Astrocyte (in vitro differentiated cells and primary cell): ENCODE measurements at regions not wholly inside any gene's neighbourhood (a gene's known extent, or its start where the extent isn't known, plus 50 kb on each side); places are given as distances from the start of the nearest gene placed in this dataset.

Source experiments
- DNase-seq: peaks from one replicate; pipeline ENCODE4 v3.0.0-alpha.2; 2010; ENCODE audit warnings: low read depth
- FAIRE-seq: peaks from 2 replicates; lab custom pipeline; 2011; peaks lifted over from hg19 to GRCh38; lab: Jason Lieb, UNC
- H2AFZ ChIP-seq: 2 replicates; pipeline ENCODE4 v1.6.0; 2012; ENCODE audit warnings: low read depth, low read length, inconsistent platforms
- H3K27ac ChIP-seq: 2 replicates; pipeline ENCODE4 v1.5.1; 2011; ENCODE audit warnings: low read depth, low read length, inconsistent platforms
- H3K27me3 ChIP-seq: 2 replicates; pipeline ENCODE4 v1.6.0; 2011; ENCODE audit warnings: low read length, inconsistent platforms; ENCODE audit not compliant: insufficient read depth
- H3K36me3 ChIP-seq: 2 replicates; pipeline ENCODE4 v1.5.1; 2011; ENCODE audit warnings: low read length, inconsistent platforms; ENCODE audit not compliant: insufficient read depth
- H3K4me1 ChIP-seq: 2 replicates; pipeline ENCODE4 v1.5.1; 2011; ENCODE audit warnings: low read length, inconsistent platforms; ENCODE audit not compliant: insufficient read depth
- H3K4me2 ChIP-seq: 2 replicates; pipeline ENCODE4 v1.6.0; 2012; ENCODE audit warnings: low read length, inconsistent platforms
- H3K4me3 ChIP-seq: 2 replicates; pipeline ENCODE4 v1.5.1; 2011; ENCODE audit warnings: low read depth, mild to moderate bottlenecking, low read length, inconsistent platforms; ENCODE audit not compliant: insufficient read depth
- H3K79me2 ChIP-seq: 2 replicates; pipeline ENCODE4 v1.6.0; 2012; ENCODE audit warnings: mild to moderate bottlenecking, low read length, inconsistent platforms; ENCODE audit not compliant: insufficient read depth
- H3K9ac ChIP-seq: 2 replicates; pipeline ENCODE4 v1.6.0; 2012; ENCODE audit warnings: mild to moderate bottlenecking, low read length, inconsistent platforms
- H3K9me3 ChIP-seq: 2 replicates; pipeline ENCODE4 v1.5.1; 2012; ENCODE audit warnings: low read depth, mild to moderate bottlenecking, low read length, inconsistent platforms; ENCODE audit not compliant: insufficient read depth
- H4K20me1 ChIP-seq: 2 replicates; pipeline ENCODE4 v1.6.0; 2012; ENCODE audit warnings: low read length, inconsistent platforms; ENCODE audit not compliant: insufficient read depth
- H3K27ac Mint-ChIP-seq: one replicate; pipeline ENCODE4 v1.8.0; 2021; ENCODE audit warnings: mild to moderate bottlenecking, mixed read lengths; ENCODE audit not compliant: unreplicated experiment
- H3K27me3 Mint-ChIP-seq: one replicate; pipeline ENCODE4 v1.8.0; 2021; ENCODE audit warnings: low read depth, mixed read lengths; ENCODE audit not compliant: unreplicated experiment
- H3K36me3 Mint-ChIP-seq: one replicate; pipeline ENCODE4 v1.8.0; 2021; ENCODE audit warnings: low read depth, mixed read lengths; ENCODE audit not compliant: unreplicated experiment
- H3K4me1 Mint-ChIP-seq: one replicate; pipeline ENCODE4 v1.8.0; 2021; ENCODE audit warnings: low read depth, mixed read lengths; ENCODE audit not compliant: unreplicated experiment
- H3K4me3 Mint-ChIP-seq: one replicate; pipeline ENCODE4 v1.8.0; 2021; ENCODE audit warnings: mild to moderate bottlenecking, moderate library complexity, mixed read lengths; ENCODE audit not compliant: unreplicated experiment
- H3K9me3 Mint-ChIP-seq: one replicate; pipeline ENCODE4 v1.8.0; 2021; ENCODE audit warnings: mild to moderate bottlenecking, mixed read lengths; ENCODE audit not compliant: unreplicated experiment
- EZH2 ChIP-seq: IDR thresholded peaks from 2 replicates; pipeline ENCODE4 v1.6.1; 2012; ENCODE audit warnings: mild to moderate bottlenecking, low read length, inconsistent platforms; ENCODE audit not compliant: insufficient read depth
- TF ChIP-seq, protein P1 (sequence below): IDR thresholded peaks from 2 replicates; pipeline ENCODE4 v1.5.1; 2011; ENCODE audit warnings: low read depth, mild to moderate bottlenecking, inconsistent platforms, low read length, moderate library complexity; ENCODE audit not compliant: insufficient read depth

DNA sequence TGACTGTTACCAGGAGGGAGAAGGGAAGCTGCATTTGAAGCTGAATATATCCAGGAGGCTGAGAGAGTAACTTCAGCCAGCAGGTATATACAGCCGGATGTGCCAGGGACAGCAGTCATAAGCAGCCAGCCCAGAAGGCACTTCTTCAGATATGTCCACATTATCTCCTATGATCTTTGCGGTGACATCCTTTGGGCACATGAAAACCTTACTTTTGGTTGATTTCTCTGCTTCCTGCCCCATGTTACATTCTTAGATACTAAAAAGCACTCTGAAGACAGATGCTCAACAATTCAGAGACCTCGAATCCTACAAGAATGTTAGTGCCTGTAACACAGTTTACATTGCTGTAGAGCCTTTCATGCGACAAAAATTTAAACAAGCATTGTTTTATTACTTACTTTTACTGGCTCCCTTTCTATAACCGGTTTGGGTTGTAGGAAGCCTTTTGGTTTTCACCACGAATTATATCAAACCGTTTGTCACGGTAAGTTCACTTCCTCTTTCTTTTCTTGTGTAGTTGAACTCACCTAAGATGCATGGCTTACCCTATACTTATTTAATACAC lies 50.3 kb upstream of the TLK1 start:
- Mint-ChIP-seq H3K4me1 (no peaks in the 10 kb centered on the region), H3K27ac (no peak overlapping the region), H3K27me3 (peaks cover 4% of the 10 kb centered on the region), H3K4me3 (no peak overlapping the region), H3K9me3 (no peaks in the 10 kb centered on the region), H3K36me3 (no peaks in the 10 kb centered on the region)
- Histone ChIP-seq H3K27me3 (no peaks in the 10 kb centered on the region), H2AFZ (no peak overlapping the region), H3K36me3 (no peaks in the 10 kb centered on the region), H3K4me3 (no peak overlapping the region), H4K20me1 (no peaks in the 10 kb centered on the region), H3K4me2 (no peak overlapping the region), H3K9me3 (no peaks in the 10 kb centered on the region), H3K79me2 (no peaks in the 10 kb centered on the region), H3K27ac (no peak overlapping the region), H3K4me1 (no peaks in the 10 kb centered on the region), H3K9ac (no peak overlapping the region)
- TF ChIP-seq, protein P1, sequence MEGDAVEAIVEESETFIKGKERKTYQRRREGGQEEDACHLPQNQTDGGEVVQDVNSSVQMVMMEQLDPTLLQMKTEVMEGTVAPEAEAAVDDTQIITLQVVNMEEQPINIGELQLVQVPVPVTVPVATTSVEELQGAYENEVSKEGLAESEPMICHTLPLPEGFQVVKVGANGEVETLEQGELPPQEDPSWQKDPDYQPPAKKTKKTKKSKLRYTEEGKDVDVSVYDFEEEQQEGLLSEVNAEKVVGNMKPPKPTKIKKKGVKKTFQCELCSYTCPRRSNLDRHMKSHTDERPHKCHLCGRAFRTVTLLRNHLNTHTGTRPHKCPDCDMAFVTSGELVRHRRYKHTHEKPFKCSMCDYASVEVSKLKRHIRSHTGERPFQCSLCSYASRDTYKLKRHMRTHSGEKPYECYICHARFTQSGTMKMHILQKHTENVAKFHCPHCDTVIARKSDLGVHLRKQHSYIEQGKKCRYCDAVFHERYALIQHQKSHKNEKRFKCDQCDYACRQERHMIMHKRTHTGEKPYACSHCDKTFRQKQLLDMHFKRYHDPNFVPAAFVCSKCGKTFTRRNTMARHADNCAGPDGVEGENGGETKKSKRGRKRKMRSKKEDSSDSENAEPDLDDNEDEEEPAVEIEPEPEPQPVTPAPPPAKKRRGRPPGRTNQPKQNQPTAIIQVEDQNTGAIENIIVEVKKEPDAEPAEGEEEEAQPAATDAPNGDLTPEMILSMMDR = no peak
- no peak for TF ChIP-seq EZH2
- DNase-seq = no peak
- no peak for FAIRE-seq
